ENCODE measurements at regions not wholly inside any gene's neighbourhood (a gene's known extent, or its start where the extent isn't known, plus 50 kb on each side); places are given as distances from the start of the nearest gene placed in this dataset.

GRCh38 chr14:22176957-22177356, 412.1 kb downstream of the DAD1 start:
- TF ChIP-seq EZH2 (IDR thresholded peaks at IDR 0.05; ENCODE audit: insufficient read depth, poor library complexity, severe bottlenecking) (no peak), EZH2phosphoT487 (IDR thresholded peaks at IDR 0.05; ENCODE audit: insufficient read depth, low read depth) (no peak)

Measured in GM23248 (cell line).